HepG2 (cell line): ENCODE measurements at regions not wholly inside any gene's neighbourhood (a gene's known extent, or its start where the extent isn't known, plus 50 kb on each side); places are given as distances from the start of the nearest gene placed in this dataset.

ENCODE experiments used
- HDAC2 ChIP-seq: sonication (generic); formaldehyde crosslinking; IDR thresholded peaks from 2 replicates; pipeline ENCODE4 v1.4.0; 2020; ENCODE audit warnings: missing genetic modification reagents
- MAF1 ChIP-seq: sonication (generic); formaldehyde crosslinking; IDR thresholded peaks from 2 replicates; pipeline ENCODE4 v1.5.0; 2020; ENCODE audit warnings: missing genetic modification reagents, borderline replicate concordance
- TEAD2 ChIP-seq: sonication (generic); formaldehyde crosslinking; IDR thresholded peaks from 2 replicates; pipeline ENCODE4 v1.9.0; 2021; ENCODE audit warnings: missing genetic modification reagents
- ZNF441 ChIP-seq: sonication (generic); formaldehyde crosslinking; IDR thresholded peaks from 2 replicates; pipeline ENCODE4 v1.7.0; 2021; ENCODE audit warnings: missing genetic modification reagents, borderline replicate concordance
- ZNF468 ChIP-seq: sonication (generic); formaldehyde crosslinking; IDR thresholded peaks from 2 replicates; pipeline ENCODE4 v1.8.0; 2022; ENCODE audit warnings: mild to moderate bottlenecking, moderate library complexity, missing genetic modification reagents
- TF ChIP-seq, protein P1 (sequence below): sonication (generic); formaldehyde crosslinking; IDR thresholded peaks from 2 replicates; pipeline ENCODE4 v1.4.0; 2020; ENCODE audit warnings: mild to moderate bottlenecking, missing genetic modification reagents
- TF ChIP-seq, protein P2 (sequence below): sonication (generic); formaldehyde crosslinking; IDR thresholded peaks from 2 replicates; pipeline ENCODE4 v1.8.0; 2022; ENCODE audit warnings: mild to moderate bottlenecking, missing genetic modification reagents; ENCODE audit not compliant: insufficient replicate concordance
- TF ChIP-seq, protein P3 (sequence below): sonication (generic); formaldehyde crosslinking; IDR thresholded peaks from 2 replicates; pipeline ENCODE4 v1.4.0; 2020; ENCODE audit warnings: mild to moderate bottlenecking, missing genetic modification reagents
- TF ChIP-seq, protein P4 (sequence below): sonication (generic); formaldehyde crosslinking; IDR thresholded peaks from 2 replicates; pipeline ENCODE4 v1.4.0; 2020; ENCODE audit warnings: low read depth, mild to moderate bottlenecking, missing genetic modification reagents

DNA sequence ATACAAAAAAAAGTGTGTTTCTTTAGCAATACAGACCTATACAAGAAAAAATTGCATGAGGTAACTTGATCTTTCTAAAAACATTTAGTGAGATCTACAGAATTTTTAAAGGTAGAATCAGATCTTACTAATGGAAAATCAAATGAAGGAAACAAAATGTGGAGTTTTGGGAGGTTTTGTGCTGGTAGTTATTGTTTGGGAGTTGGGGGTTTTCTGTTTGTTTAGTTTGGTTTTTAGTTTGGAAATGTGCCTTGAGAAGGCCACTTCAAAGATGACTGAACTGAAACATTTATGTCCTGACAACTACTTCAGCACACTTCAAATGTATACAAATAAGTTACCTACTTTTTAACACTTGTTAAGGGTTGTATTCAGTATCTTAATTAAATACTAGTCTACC, 280.1 kb downstream of the NR2F1-AS1 start (continued):
- TF ChIP-seq MAF1 (CRISPR knock-in tag) (no peak), ZNF441 (CRISPR knock-in tag) (no peak), ZNF468 (CRISPR knock-in tag) (no peak), HDAC2 (CRISPR knock-in tag) (no peak), TEAD2 (no peak)
- TF ChIP-seq, protein P1, sequence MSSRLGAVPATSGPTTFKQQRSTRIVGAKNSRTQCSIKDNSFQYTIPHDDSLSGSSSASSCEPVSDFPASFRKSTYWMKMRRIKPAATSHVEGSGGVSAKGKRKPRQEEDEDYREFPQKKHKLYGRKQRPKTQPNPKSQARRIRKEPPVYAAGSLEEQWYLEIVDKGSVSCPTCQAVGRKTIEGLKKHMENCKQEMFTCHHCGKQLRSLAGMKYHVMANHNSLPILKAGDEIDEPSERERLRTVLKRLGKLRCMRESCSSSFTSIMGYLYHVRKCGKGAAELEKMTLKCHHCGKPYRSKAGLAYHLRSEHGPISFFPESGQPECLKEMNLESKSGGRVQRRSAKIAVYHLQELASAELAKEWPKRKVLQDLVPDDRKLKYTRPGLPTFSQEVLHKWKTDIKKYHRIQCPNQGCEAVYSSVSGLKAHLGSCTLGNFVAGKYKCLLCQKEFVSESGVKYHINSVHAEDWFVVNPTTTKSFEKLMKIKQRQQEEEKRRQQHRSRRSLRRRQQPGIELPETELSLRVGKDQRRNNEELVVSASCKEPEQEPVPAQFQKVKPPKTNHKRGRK (CRISPR knock-in tag) = no peak
- TF ChIP-seq, protein P2, sequence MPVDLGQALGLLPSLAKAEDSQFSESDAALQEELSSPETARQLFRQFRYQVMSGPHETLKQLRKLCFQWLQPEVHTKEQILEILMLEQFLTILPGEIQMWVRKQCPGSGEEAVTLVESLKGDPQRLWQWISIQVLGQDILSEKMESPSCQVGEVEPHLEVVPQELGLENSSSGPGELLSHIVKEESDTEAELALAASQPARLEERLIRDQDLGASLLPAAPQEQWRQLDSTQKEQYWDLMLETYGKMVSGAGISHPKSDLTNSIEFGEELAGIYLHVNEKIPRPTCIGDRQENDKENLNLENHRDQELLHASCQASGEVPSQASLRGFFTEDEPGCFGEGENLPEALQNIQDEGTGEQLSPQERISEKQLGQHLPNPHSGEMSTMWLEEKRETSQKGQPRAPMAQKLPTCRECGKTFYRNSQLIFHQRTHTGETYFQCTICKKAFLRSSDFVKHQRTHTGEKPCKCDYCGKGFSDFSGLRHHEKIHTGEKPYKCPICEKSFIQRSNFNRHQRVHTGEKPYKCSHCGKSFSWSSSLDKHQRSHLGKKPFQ (CRISPR knock-in tag) = no peak
- TF ChIP-seq, protein P3, sequence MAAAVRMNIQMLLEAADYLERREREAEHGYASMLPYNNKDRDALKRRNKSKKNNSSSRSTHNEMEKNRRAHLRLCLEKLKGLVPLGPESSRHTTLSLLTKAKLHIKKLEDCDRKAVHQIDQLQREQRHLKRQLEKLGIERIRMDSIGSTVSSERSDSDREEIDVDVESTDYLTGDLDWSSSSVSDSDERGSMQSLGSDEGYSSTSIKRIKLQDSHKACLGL = no peak
- TF ChIP-seq, protein P4, sequence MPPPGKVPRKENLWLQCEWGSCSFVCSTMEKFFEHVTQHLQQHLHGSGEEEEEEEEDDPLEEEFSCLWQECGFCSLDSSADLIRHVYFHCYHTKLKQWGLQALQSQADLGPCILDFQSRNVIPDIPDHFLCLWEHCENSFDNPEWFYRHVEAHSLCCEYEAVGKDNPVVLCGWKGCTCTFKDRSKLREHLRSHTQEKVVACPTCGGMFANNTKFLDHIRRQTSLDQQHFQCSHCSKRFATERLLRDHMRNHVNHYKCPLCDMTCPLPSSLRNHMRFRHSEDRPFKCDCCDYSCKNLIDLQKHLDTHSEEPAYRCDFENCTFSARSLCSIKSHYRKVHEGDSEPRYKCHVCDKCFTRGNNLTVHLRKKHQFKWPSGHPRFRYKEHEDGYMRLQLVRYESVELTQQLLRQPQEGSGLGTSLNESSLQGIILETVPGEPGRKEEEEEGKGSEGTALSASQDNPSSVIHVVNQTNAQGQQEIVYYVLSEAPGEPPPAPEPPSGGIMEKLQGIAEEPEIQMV (CRISPR knock-in tag) = no peak
